OCI-LY1 (cell line): ENCODE measurements at regions not wholly inside any gene's neighbourhood (a gene's known extent, or its start where the extent isn't known, plus 50 kb on each side); places are given as distances from the start of the nearest gene placed in this dataset.
A peak's percentile ranks its signal among the peaks of the same experiment; 100 is the strongest.

Experiments used
- H2AFZ ChIP-seq: fragments of 200-600 bp; sonication (generic), shearing (Covaris generic); 2 replicates; pipeline ENCODE4 v1.6.0; 2014; ENCODE audit warnings: antibody characterized with exemption, mild to moderate bottlenecking, low read length
- H3F3A ChIP-seq: fragments of 200-600 bp; sonication (generic), shearing (Covaris generic); 2 replicates; pipeline ENCODE4 v1.6.0; 2014; ENCODE audit warnings: mild to moderate bottlenecking, antibody characterized with exemption, low read length, moderate library complexity; ENCODE audit not compliant: insufficient read depth
- H3K27ac ChIP-seq: fragments of 200-600 bp; sonication (generic); 2 replicates; pipeline ENCODE4 v1.5.1; 2014; ENCODE audit warnings: low read length, mixed run types, mild to moderate bottlenecking, low read depth; ENCODE audit not compliant: poor library complexity, severe bottlenecking
- H3K27me3 ChIP-seq: fragments of 200-600 bp; sonication (generic); 2 replicates; pipeline ENCODE4 v1.6.0; 2014; ENCODE audit warnings: antibody characterized with exemption, mild to moderate bottlenecking, low read length, moderate library complexity; ENCODE audit not compliant: insufficient read depth
- H3K36me3 ChIP-seq: fragments of 200-600 bp; sonication (generic); 2 replicates; pipeline ENCODE4 v1.6.1; 2014; ENCODE audit warnings: mild to moderate bottlenecking, antibody characterized with exemption, low read length, moderate library complexity, mixed read lengths; ENCODE audit not compliant: insufficient read depth
- H3K4me1 ChIP-seq: fragments of 200-600 bp; sonication (generic); 2 replicates; pipeline ENCODE4 v1.5.1; 2014; ENCODE audit warnings: mild to moderate bottlenecking, low read length, moderate library complexity; ENCODE audit not compliant: insufficient read depth, severe bottlenecking
- H3K4me2 ChIP-seq: fragments of 200-600 bp; sonication (generic), shearing (Covaris generic); 2 replicates; pipeline ENCODE4 v1.6.1; 2014; ENCODE audit warnings: low read length
- H3K4me3 ChIP-seq: fragments of 200-600 bp; sonication (generic); 2 replicates; pipeline ENCODE4 v1.5.1; 2014; ENCODE audit warnings: low read length, low read depth, mild to moderate bottlenecking, mixed read lengths; ENCODE audit not compliant: poor library complexity, severe bottlenecking
- H3K79me2 ChIP-seq: fragments of 200-600 bp; shearing (Covaris generic); 2 replicates; pipeline ENCODE4 v1.6.1; 2016; ENCODE audit warnings: mixed run types, low read length, mixed read lengths; ENCODE audit not compliant: insufficient read depth
- H3K9ac ChIP-seq: fragments of 200-600 bp; sonication (generic), shearing (Covaris generic); 2 replicates; pipeline ENCODE4 v1.6.1; 2014; ENCODE audit warnings: mild to moderate bottlenecking, low read length, mixed read lengths
- H3K9me2 ChIP-seq: fragments of 200-600 bp; sonication (generic), shearing (Covaris generic); 2 replicates; pipeline ENCODE4 v1.6.1; 2014; ENCODE audit warnings: low read depth, mild to moderate bottlenecking, low read length, mixed read lengths
- H3K9me3 ChIP-seq: fragments of 200-600 bp; shearing (Covaris generic); 2 replicates; pipeline ENCODE4 v1.6.1; 2014; ENCODE audit warnings: low read length, mixed read lengths
- H4K20me1 ChIP-seq: fragments of 200-600 bp; sonication (generic), shearing (Covaris generic); 2 replicates; pipeline ENCODE4 v1.6.0; 2016; ENCODE audit warnings: mild to moderate bottlenecking, low read length; ENCODE audit not compliant: insufficient read depth
- CTCF ChIP-seq: fragments of 200-600 bp; sonication (generic), shearing (Covaris generic); IDR thresholded peaks from 2 replicates; pipeline ENCODE4 v1.5.1; 2017; ENCODE audit warnings: mild to moderate bottlenecking, antibody characterized with exemption, low read length, moderate library complexity, mixed read lengths
- EZH2 ChIP-seq: fragments of 200-600 bp; sonication (generic), shearing (Covaris generic); IDR thresholded peaks from 2 replicates; pipeline ENCODE4 v1.8.0; 2017; ENCODE audit warnings: borderline replicate concordance, mixed run types, mild to moderate bottlenecking, antibody characterized with exemption, low read length, moderate library complexity, mixed read lengths

- no peak overlapping the region for H3K4me2 ChIP-seq
Measured at GRCh38 chr1:30111431-30111830, 612.0 kb downstream of the MATN1 start.

GRCh38 chr1:30110846-30111245 lies 612.5 kb downstream of the MATN1 start:
- Histone ChIP-seq H3K4me2 (no peak overlapping the region), H3K27ac (no peak overlapping the region), H3K9me2 (no peaks in the 10 kb centered on the region), H3K4me1 (no peaks in the 10 kb centered on the region), H3K79me2 (no peaks in the 10 kb centered on the region), H3K9me3 (no peaks in the 10 kb centered on the region), H3K4me3 (no peak overlapping the region), H3K9ac (no peak overlapping the region), H3K27me3 (0 out of 2 replicates have a peak, but pooled peaks cover 3% of the 10 kb centered on the region), H4K20me1 (no peaks in the 10 kb centered on the region), H3K36me3 (no peaks in the 10 kb centered on the region), H2AFZ (no peak overlapping the region), H3F3A (no peaks in the 10 kb centered on the region)
- TF ChIP-seq CTCF (no peak), EZH2 (no peak)

More at GRCh38 chr1:30111431-30111830, 612.0 kb downstream of the MATN1 start:
- Histone ChIP-seq H3K27ac (no peak overlapping the region), H3K9ac (no peak overlapping the region), H3F3A (no peaks in the 10 kb centered on the region), H2AFZ (no peak overlapping the region), H4K20me1 (no peaks in the 10 kb centered on the region), H3K27me3 (0 out of 2 replicates have a peak, but pooled peaks cover 3% of the 10 kb centered on the region), H3K4me3 (no peak overlapping the region), H3K4me1 (no peaks in the 10 kb centered on the region), H3K9me3 (no peaks in the 10 kb centered on the region), H3K9me2 (no peaks in the 10 kb centered on the region), H3K36me3 (no peaks in the 10 kb centered on the region), H3K79me2 (no peaks in the 10 kb centered on the region)
- TF ChIP-seq EZH2 (no peak), CTCF (peak; percentile 53)

GRCh38 chr1:30109853-30110252 lies 613.5 kb downstream of the MATN1 start:
- Histone ChIP-seq H3K4me1 (no peaks in the 10 kb centered on the region), H3K27ac (no peak overlapping the region), H3K9me3 (no peaks in the 10 kb centered on the region), H3K36me3 (no peaks in the 10 kb centered on the region), H2AFZ (no peak overlapping the region), H3K27me3 (0 out of 2 replicates have a peak, but pooled peaks cover 3% of the 10 kb centered on the region), H4K20me1 (no peaks in the 10 kb centered on the region), H3K79me2 (no peaks in the 10 kb centered on the region), H3K4me2 (no peak overlapping the region), H3K9me2 (no peaks in the 10 kb centered on the region), H3K9ac (no peak overlapping the region), H3K4me3 (no peak overlapping the region), H3F3A (no peaks in the 10 kb centered on the region)
- TF ChIP-seq CTCF (no peak), EZH2 (no peak)
